HAP-1 (cell line): ENCODE measurements at regions not wholly inside any gene's neighbourhood (a gene's known extent, or its start where the extent isn't known, plus 50 kb on each side); places are given as distances from the start of the nearest gene placed in this dataset.

ENCODE experiments used
- DNase-seq, 2 experiments: peaks; one replicate each; pipeline ENCODE4 v3.0.0-alpha.2; 2016 to 2020; ENCODE audit warnings: low spot score in 2 of 2
- H3K27me3 ChIP-seq: fragments of 250-450 bp; sonication (Bioruptor Pico); 2 replicates; pipeline ENCODE4 v1.5.1; 2020; ENCODE audit warnings: low read depth, mild to moderate bottlenecking, moderate library complexity
- H3K36me3 ChIP-seq: fragments of 250-450 bp; sonication (Bioruptor Pico); replicated peaks from 2 replicates; pipeline ENCODE4 v1.5.1; 2020; ENCODE audit warnings: mild to moderate bottlenecking
- H3K4me1 ChIP-seq: fragments of 250-450 bp; sonication (Bioruptor Pico); 2 replicates; pipeline ENCODE4 v1.5.1; 2020; ENCODE audit warnings: mild to moderate bottlenecking
- H3K4me3 ChIP-seq: fragments of 250-450 bp; sonication (Bioruptor Pico); 2 replicates; pipeline ENCODE4 v1.5.1; 2020; ENCODE audit warnings: mild to moderate bottlenecking, moderate library complexity
- H3K9me3 ChIP-seq: fragments of 250-450 bp; sonication (Bioruptor Pico); 2 replicates; pipeline ENCODE4 v1.5.1; 2020; ENCODE audit warnings: mild to moderate bottlenecking, moderate library complexity
- in situ Hi-C: fragments of 300-500 bp; cut with MboI; formaldehyde crosslinking; loops from 3 replicates; pipeline ENCODE4 v1.14.3; 2020; ENCODE audit warnings: low sequenced_read_pairs, inconsistent platforms, mixed read lengths

GRCh38 chr5:133825631-133826289, 142.7 kb downstream of the C5orf15 start:
- Histone ChIP-seq H3K9me3 (no peaks in the 10 kb centered on the region), H3K36me3 (no peaks in the 10 kb centered on the region), H3K4me3 (no peak overlapping the region), H3K4me1 (no peaks in the 10 kb centered on the region), H3K27me3 (peaks cover 6% of the 10 kb centered on the region; the same call in 1 of the 2 replicates)
- in situ Hi-C loops, result no loop called here
- no peak for DNase-seq

GRCh38 chr5:133824661-133825254, 143.7 kb downstream of the C5orf15 start:
- no peaks in the 10 kb centered on the region for H3K4me1 ChIP-seq
- H3K9me3 ChIP-seq, result no peaks in the 10 kb centered on the region
- H3K4me3 ChIP-seq, result no peak overlapping the region
- H3K27me3 ChIP-seq, result peaks cover 6% of the 10 kb centered on the region; the same call in 1 of the 2 replicates
- DNase-seq, result no peak
- in situ Hi-C loops, result no loop called here
- H3K36me3 ChIP-seq, result no peaks in the 10 kb centered on the region

- Histone ChIP-seq H3K36me3 (no peaks in the 10 kb centered on the region), H3K27me3 (peaks cover 6% of the 10 kb centered on the region; the same call in 1 of the 2 replicates), H3K4me1 (no peaks in the 10 kb centered on the region), H3K4me3 (no peak overlapping the region), H3K9me3 (no peaks in the 10 kb centered on the region)
- in situ Hi-C loops, result no loop called here
- DNase-seq, result no peak
Measured at GRCh38 chr5:133821889-133822288, 146.5 kb downstream of the C5orf15 start.

GRCh38 chr5:133821311-133821741, 147.1 kb downstream of the C5orf15 start:
- Histone ChIP-seq H3K9me3 (no peaks in the 10 kb centered on the region), H3K4me1 (no peaks in the 10 kb centered on the region), H3K4me3 (no peak overlapping the region), H3K27me3 (peaks cover 6% of the 10 kb centered on the region; the same call in 1 of the 2 replicates), H3K36me3 (no peaks in the 10 kb centered on the region)
- no peak for DNase-seq
- in situ Hi-C loops, result no loop called here

- H3K27me3 ChIP-seq, result peaks cover 6% of the 10 kb centered on the region; the same call in 1 of the 2 replicates
- H3K36me3 ChIP-seq, result no peaks in the 10 kb centered on the region
- no peaks in the 10 kb centered on the region for H3K9me3 ChIP-seq
- no peak overlapping the region for H3K4me3 ChIP-seq
- DNase-seq, result no peak
- in situ Hi-C loops, result no loop called here
- no peaks in the 10 kb centered on the region for H3K4me1 ChIP-seq
Measured at GRCh38 chr5:133820507-133820906, 147.9 kb downstream of the C5orf15 start.

- DNase-seq, result no peak
- Histone ChIP-seq H3K4me1 (no peaks in the 10 kb centered on the region), H3K9me3 (no peaks in the 10 kb centered on the region), H3K27me3 (peaks cover 6% of the 10 kb centered on the region; the same call in 1 of the 2 replicates), H3K36me3 (no peaks in the 10 kb centered on the region), H3K4me3 (no peak overlapping the region)
- in situ Hi-C loops, result no loop called here
Measured at GRCh38 chr5:133819977-133820471, 148.4 kb downstream of the C5orf15 start.

- Histone ChIP-seq H3K36me3 (no peaks in the 10 kb centered on the region), H3K9me3 (no peaks in the 10 kb centered on the region), H3K4me3 (no peak overlapping the region), H3K27me3 (peaks cover 11% of the 10 kb centered on the region), H3K4me1 (no peaks in the 10 kb centered on the region)
- in situ Hi-C loops, result no loop called here
- no peak for DNase-seq
Measured at GRCh38 chr5:133818869-133819600, 149.4 kb downstream of the C5orf15 start.

- Histone ChIP-seq H3K9me3 (no peaks in the 10 kb centered on the region), H3K36me3 (no peaks in the 10 kb centered on the region), H3K27me3 (peaks cover 17% of the 10 kb centered on the region), H3K4me3 (no peak overlapping the region), H3K4me1 (no peaks in the 10 kb centered on the region)
- no peak for DNase-seq
- in situ Hi-C loops, result no loop called here
Measured at GRCh38 chr5:133818031-133818431, 150.4 kb downstream of the C5orf15 start.

- in situ Hi-C loops, result no loop called here
- H3K27me3 ChIP-seq, result peaks cover 17% of the 10 kb centered on the region
- no peak overlapping the region for H3K4me3 ChIP-seq
- DNase-seq, result no peak
- H3K9me3 ChIP-seq, result no peaks in the 10 kb centered on the region
- H3K4me1 ChIP-seq, result no peaks in the 10 kb centered on the region
- no peaks in the 10 kb centered on the region for H3K36me3 ChIP-seq
Measured at GRCh38 chr5:133817456-133817855, 151.0 kb downstream of the C5orf15 start.

- in situ Hi-C loops, result no loop called here
Measured at GRCh38 chr5:133816791-133817190, 151.6 kb downstream of the C5orf15 start.

GRCh38 chr5:133814152-133814551, 154.3 kb downstream of the C5orf15 start:
- Histone ChIP-seq H3K27me3 (peaks cover 11% of the 10 kb centered on the region; the same call in 1 of the 2 replicates), H3K9me3 (no peaks in the 10 kb centered on the region), H3K4me1 (no peaks in the 10 kb centered on the region), H3K36me3 (no peaks in the 10 kb centered on the region), H3K4me3 (no peak overlapping the region)
- no peak for DNase-seq
- in situ Hi-C loops, result no loop called here

More at GRCh38 chr5:133816791-133817190, 151.6 kb downstream of the C5orf15 start:
- Histone ChIP-seq H3K4me1 (no peaks in the 10 kb centered on the region), H3K9me3 (no peaks in the 10 kb centered on the region), H3K4me3 (no peak overlapping the region), H3K36me3 (no peaks in the 10 kb centered on the region), H3K27me3 (peaks cover 11% of the 10 kb centered on the region)
- DNase-seq, result no peak

- Histone ChIP-seq H3K4me1 (no peaks in the 10 kb centered on the region), H3K36me3 (no peaks in the 10 kb centered on the region), H3K9me3 (no peaks in the 10 kb centered on the region), H3K4me3 (no peak overlapping the region), H3K27me3 (peaks cover 12% of the 10 kb centered on the region; the same call in 1 of the 2 replicates)
- in situ Hi-C loops, result no loop called here
- no peak for DNase-seq
Measured at GRCh38 chr5:133811168-133811567, 157.3 kb downstream of the C5orf15 start.

- Histone ChIP-seq H3K4me3 (no peak overlapping the region), H3K9me3 (no peaks in the 10 kb centered on the region), H3K4me1 (no peaks in the 10 kb centered on the region), H3K36me3 (no peaks in the 10 kb centered on the region), H3K27me3 (peaks cover 13% of the 10 kb centered on the region; the same call in 1 of the 2 replicates)
- in situ Hi-C loops, result no loop called here
- no peak for DNase-seq
Measured at GRCh38 chr5:133809801-133810200, 158.6 kb downstream of the C5orf15 start.

- H3K4me3 ChIP-seq, result no peak overlapping the region
- DNase-seq, result no peak
- no peaks in the 10 kb centered on the region for H3K9me3 ChIP-seq
- no peaks in the 10 kb centered on the region for H3K36me3 ChIP-seq
- H3K4me1 ChIP-seq, result no peaks in the 10 kb centered on the region
- 0 out of 2 replicates have a peak, but pooled peaks cover 3% of the 10 kb centered on the region for H3K27me3 ChIP-seq
- in situ Hi-C loops, result no loop called here
Measured at GRCh38 chr5:133807348-133807747, 161.1 kb downstream of the C5orf15 start.
